Inflammatory macrophage (primary cell): ENCODE measurements at regions not wholly inside any gene's neighbourhood (a gene's known extent, or its start where the extent isn't known, plus 50 kb on each side); places are given as distances from the start of the nearest gene placed in this dataset.

Source experiments
- DNase-seq, 2 donors: peaks; one replicate each; pipeline ENCODE4 v3.0.0-alpha.2; 2020 to 2022

- no peak for DNase-seq
Measured at GRCh38 chr22:48088251-48088650, 1325.8 kb downstream of the TBC1D22A start.

- DNase-seq: no peak
Measured at GRCh38 chr22:48085901-48086645, 1323.6 kb downstream of the TBC1D22A start.

GRCh38 chr22:48084729-48085050 lies 1322.2 kb downstream of the TBC1D22A start:
- DNase-seq: no peak

GRCh38 chr22:48084041-48084728 lies 1321.7 kb downstream of the TBC1D22A start:
- DNase-seq: no peak

GRCh38 chr22:48083502-48083901 lies 1321.1 kb downstream of the TBC1D22A start:
- no peak for DNase-seq

- no peak for DNase-seq
Measured at GRCh38 chr22:48082284-48082683, 1319.8 kb downstream of the TBC1D22A start.

- no peak for DNase-seq
Measured at GRCh38 chr22:48081281-48081680, 1318.8 kb downstream of the TBC1D22A start.

- no peak for DNase-seq
Measured at GRCh38 chr22:48080316-48081165, 1318.1 kb downstream of the TBC1D22A start.

- DNase-seq: no peak
Measured at GRCh38 chr22:48079505-48080290, 1317.2 kb downstream of the TBC1D22A start.

- DNase-seq: no peak
Measured at GRCh38 chr22:48078825-48079224, 1316.4 kb downstream of the TBC1D22A start.

- no peak for DNase-seq
Measured at GRCh38 chr22:48077699-48078098, 1315.2 kb downstream of the TBC1D22A start.

GRCh38 chr22:48076008-48076407 lies 1313.6 kb downstream of the TBC1D22A start:
- DNase-seq: no peak

GRCh38 chr22:48075604-48076003 lies 1313.2 kb downstream of the TBC1D22A start:
- no peak for DNase-seq

- DNase-seq: no peak
Measured at GRCh38 chr22:48072777-48073176, 1310.3 kb downstream of the TBC1D22A start.

- DNase-seq: no peak
Measured at GRCh38 chr22:48071828-48072227, 1309.4 kb downstream of the TBC1D22A start.

GRCh38 chr22:48071305-48071704 lies 1308.9 kb downstream of the TBC1D22A start:
- no peak for DNase-seq

GRCh38 chr22:48070760-48071159 lies 1308.3 kb downstream of the TBC1D22A start:
- no peak for DNase-seq

GRCh38 chr22:48070083-48070482 lies 1307.6 kb downstream of the TBC1D22A start:
- no peak for DNase-seq

- DNase-seq: no peak
Measured at GRCh38 chr22:48069256-48069655, 1306.8 kb downstream of the TBC1D22A start.

- DNase-seq: no peak
Measured at GRCh38 chr22:48068323-48068885, 1306.0 kb downstream of the TBC1D22A start.

- no peak for DNase-seq
Measured at GRCh38 chr22:48065892-48066291, 1303.4 kb downstream of the TBC1D22A start.

GRCh38 chr22:48061726-48062125 lies 1299.3 kb downstream of the TBC1D22A start:
- DNase-seq: no peak
